Esophagus muscularis mucosa (tissue), 3 donors: ENCODE measurements at regions not wholly inside any gene's neighbourhood (a gene's known extent, or its start where the extent isn't known, plus 50 kb on each side); places are given as distances from the start of the nearest gene placed in this dataset.

Experiments
- CTCF ChIP-seq, 3 experiments: fragments of 200-600 bp in 2 of 3; fragments of 450-650 bp in 1 of 3; sonication (generic) in 2 of 3; IDR thresholded peaks; one replicate each; pipeline ENCODE4 v1.5.1; 2017 to 2019; ENCODE audit warnings: antibody characterized with exemption in 3 of 3, mild to moderate bottlenecking in 2 of 3, moderate library complexity in 1 of 3
- EP300 ChIP-seq: sonication (generic); formaldehyde crosslinking; IDR thresholded peaks from one replicate; pipeline ENCODE4 v1.6.1; 2017; ENCODE audit warnings: antibody characterized with exemption

GRCh38 chr3:4149296-4149695 is 153.9 kb upstream of the SETMAR start:
- no peak for TF ChIP-seq CTCF (IDR thresholded peaks at IDR 0.05)
- TF ChIP-seq EP300: no peak
